ENCODE measurements at regions not wholly inside any gene's neighbourhood (a gene's known extent, or its start where the extent isn't known, plus 50 kb on each side); places are given as distances from the start of the nearest gene placed in this dataset.

DNA sequence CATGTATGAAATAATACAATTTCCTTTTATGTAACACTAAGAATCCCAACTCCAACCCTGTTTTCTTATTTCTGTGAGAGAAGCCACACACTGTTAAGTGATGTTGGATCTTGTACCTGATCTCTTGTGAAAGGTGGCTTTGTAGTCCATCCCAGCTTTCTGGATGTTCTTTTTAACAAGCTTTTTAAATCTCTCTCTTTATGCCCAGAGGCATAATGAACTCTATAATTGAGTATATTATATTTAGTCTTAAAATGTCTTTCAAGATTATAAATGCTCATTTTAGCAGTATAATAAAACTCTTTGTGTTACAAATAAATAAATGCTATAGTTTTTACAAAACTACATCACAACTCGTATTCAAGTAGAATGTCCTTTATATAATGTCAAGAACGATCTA is 922.1 kb downstream of the EPHA7 start:
- no peaks in the 10 kb centered on the region for H3K36me3 ChIP-seq
- intact Hi-C loops (cut with DNase I): no loop called here
- no peaks in the 10 kb centered on the region for H3K9me3 ChIP-seq
- TF ChIP-seq POLR2A (IDR thresholded peaks at IDR 0.05): no peak
- TF ChIP-seq, protein P1, sequence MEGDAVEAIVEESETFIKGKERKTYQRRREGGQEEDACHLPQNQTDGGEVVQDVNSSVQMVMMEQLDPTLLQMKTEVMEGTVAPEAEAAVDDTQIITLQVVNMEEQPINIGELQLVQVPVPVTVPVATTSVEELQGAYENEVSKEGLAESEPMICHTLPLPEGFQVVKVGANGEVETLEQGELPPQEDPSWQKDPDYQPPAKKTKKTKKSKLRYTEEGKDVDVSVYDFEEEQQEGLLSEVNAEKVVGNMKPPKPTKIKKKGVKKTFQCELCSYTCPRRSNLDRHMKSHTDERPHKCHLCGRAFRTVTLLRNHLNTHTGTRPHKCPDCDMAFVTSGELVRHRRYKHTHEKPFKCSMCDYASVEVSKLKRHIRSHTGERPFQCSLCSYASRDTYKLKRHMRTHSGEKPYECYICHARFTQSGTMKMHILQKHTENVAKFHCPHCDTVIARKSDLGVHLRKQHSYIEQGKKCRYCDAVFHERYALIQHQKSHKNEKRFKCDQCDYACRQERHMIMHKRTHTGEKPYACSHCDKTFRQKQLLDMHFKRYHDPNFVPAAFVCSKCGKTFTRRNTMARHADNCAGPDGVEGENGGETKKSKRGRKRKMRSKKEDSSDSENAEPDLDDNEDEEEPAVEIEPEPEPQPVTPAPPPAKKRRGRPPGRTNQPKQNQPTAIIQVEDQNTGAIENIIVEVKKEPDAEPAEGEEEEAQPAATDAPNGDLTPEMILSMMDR (IDR thresholded peaks at IDR 0.05): no peak
- no peaks in the 10 kb centered on the region for H3K27me3 ChIP-seq
- no peak overlapping the region for H3K4me3 ChIP-seq
- H3K4me1 ChIP-seq: no peaks in the 10 kb centered on the region
- H3K27ac ChIP-seq: no peak overlapping the region
- no peak for ATAC-seq
- DNase-seq: no peak
- WGBS (ENCODE audit: insufficient coverage, low coverage, low lambda C conversion rate, missing lambda C conversion rate): 41% methylated on average over 2 of the region's 2 CpGs

DNA sequence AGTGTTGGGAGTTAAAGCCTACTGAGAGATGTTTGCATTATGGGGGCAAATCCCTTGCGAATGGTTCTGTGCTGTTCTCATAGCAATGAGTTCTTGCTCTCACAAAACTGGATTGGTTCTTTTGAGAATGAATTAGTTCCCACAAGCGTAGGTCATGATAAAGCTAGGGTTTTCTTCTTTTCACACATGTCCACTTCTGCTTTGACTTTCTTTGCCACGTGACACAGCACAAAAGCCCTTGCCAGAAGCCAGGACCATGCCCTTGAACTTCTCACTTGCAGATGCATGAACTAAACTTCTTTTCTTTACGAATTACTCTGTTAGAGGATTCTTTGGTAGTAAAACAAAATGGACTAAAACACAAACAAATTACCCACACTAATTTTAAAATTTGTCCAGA is 922.8 kb downstream of the EPHA7 start:
- WGBS (ENCODE audit: insufficient coverage, low coverage, low lambda C conversion rate, missing lambda C conversion rate): 47% methylated on average over 4 of the region's 4 CpGs
- H3K27me3 ChIP-seq: no peaks in the 10 kb centered on the region
- TF ChIP-seq, protein P1 (IDR thresholded peaks at IDR 0.05): no peak
- no peak for TF ChIP-seq POLR2A (IDR thresholded peaks at IDR 0.05)
- H3K4me1 ChIP-seq: no peaks in the 10 kb centered on the region
- no peak for ATAC-seq
- no peaks in the 10 kb centered on the region for H3K9me3 ChIP-seq
- H3K4me3 ChIP-seq: no peak overlapping the region
- intact Hi-C loops (cut with DNase I): no loop called here
- no peak for DNase-seq
- H3K36me3 ChIP-seq: no peaks in the 10 kb centered on the region
- no peak overlapping the region for H3K27ac ChIP-seq

DNA sequence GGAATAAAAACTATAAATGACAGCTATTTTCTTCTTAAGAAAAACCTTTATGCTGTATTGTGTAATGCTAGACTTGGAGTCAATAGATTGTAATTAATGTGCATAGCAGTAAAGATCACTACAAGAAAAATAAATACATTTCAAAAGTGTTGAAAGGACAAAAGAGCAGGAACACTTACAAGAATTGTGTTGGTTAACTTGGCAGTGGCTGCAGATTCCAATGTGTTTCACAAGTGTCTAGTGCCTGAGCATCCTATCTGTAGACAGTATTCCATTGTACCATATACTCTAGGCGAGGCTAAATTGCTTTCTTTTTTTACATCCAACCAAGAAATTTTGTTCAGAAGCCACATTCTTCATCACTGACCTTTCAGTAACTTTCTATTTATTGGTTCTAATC is 924.1 kb downstream of the EPHA7 start:
- TF ChIP-seq, protein P1 (IDR thresholded peaks at IDR 0.05): no peak
- no peak for TF ChIP-seq POLR2A (IDR thresholded peaks at IDR 0.05)
- Histone ChIP-seq H3K4me3 (no peak overlapping the region), H3K9me3 (no peaks in the 10 kb centered on the region), H3K36me3 (no peaks in the 10 kb centered on the region), H3K27me3 (no peaks in the 10 kb centered on the region), H3K4me1 (no peaks in the 10 kb centered on the region), H3K27ac (no peak overlapping the region)
- 64% methylated on average over 1 of the region's 1 CpG for WGBS (ENCODE audit: insufficient coverage, low coverage, low lambda C conversion rate, missing lambda C conversion rate)
- intact Hi-C loops (cut with DNase I): no loop called here
- ATAC-seq: no peak
- no peak for DNase-seq

DNA sequence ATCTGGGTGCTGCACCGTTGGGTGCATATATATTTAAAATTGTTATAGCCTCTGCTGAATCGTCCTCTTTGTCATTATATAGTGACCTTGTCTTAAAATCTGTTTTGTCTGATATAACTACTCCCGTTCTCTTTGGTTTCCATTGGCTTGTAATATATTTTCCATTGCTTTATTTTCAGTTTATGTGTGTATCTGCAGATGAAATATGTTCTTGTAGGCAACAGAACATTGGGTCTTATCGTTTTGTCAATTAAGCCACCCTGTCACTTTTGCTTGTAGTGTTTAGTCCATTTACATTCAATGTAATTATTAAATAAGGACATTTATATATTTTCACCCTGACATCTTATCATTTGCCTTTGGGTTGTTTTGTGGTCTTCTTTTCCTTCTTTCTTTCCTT is 933.9 kb downstream of the EPHA7 start:
- 56% methylated on average over 4 of the region's 4 CpGs for WGBS (ENCODE audit: insufficient coverage, low coverage, low lambda C conversion rate, missing lambda C conversion rate)
- no peak overlapping the region for H3K27ac ChIP-seq
- ATAC-seq: no peak

More for the DNA sequence above, 933.9 kb downstream of the EPHA7 start:
- no peak for DNase-seq
- no peaks in the 10 kb centered on the region for H3K27me3 ChIP-seq
- H3K4me3 ChIP-seq: no peak overlapping the region
- no peaks in the 10 kb centered on the region for H3K9me3 ChIP-seq
- no peaks in the 10 kb centered on the region for H3K36me3 ChIP-seq
- intact Hi-C loops (cut with DNase I): no loop called here
- H3K4me1 ChIP-seq: no peaks in the 10 kb centered on the region
- TF ChIP-seq, protein P1 (IDR thresholded peaks at IDR 0.05): no peak
- TF ChIP-seq POLR2A (IDR thresholded peaks at IDR 0.05): no peak
